ENCODE measurements at regions not wholly inside any gene's neighbourhood (a gene's known extent, or its start where the extent isn't known, plus 50 kb on each side); places are given as distances from the start of the nearest gene placed in this dataset.

DNA sequence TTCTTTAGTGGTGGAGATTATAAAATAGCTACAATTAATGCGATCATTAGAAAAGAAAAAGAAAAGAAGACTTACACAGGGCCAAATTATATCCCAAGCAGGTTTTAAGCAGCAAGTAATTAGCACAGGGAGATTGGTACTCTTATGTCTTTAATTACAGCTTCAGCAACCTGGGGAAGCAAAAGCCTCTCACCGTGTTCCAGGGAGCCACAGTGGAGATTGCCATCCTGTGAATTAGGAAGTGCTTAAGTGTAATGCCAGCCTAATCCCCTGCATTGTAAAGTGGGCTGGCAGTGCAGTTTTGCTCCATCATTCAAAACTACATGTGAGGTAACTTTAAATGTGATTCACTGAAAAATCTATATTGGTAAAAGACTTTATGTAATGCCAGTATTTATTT lies 533.5 kb upstream of the COBL start:
- TF ChIP-seq L3MBTL2 (conservative IDR thresholded peaks at IDR 0.05) (no peak), ZNF384 (IDR thresholded peaks at IDR 0.05) (no peak), FOXM1 (IDR thresholded peaks at IDR 0.05; ENCODE audit: borderline replicate concordance) (no peak), SP1 (IDR thresholded peaks at IDR 0.05) (no peak), ELF4 (IDR thresholded peaks at IDR 0.05) (no peak), TARDBP (IDR thresholded peaks at IDR 0.05) (no peak), SUZ12 (IDR thresholded peaks at IDR 0.05) (no peak), LEF1 (IDR thresholded peaks at IDR 0.05; ENCODE audit: borderline replicate concordance) (no peak), ARNT (IDR thresholded peaks at IDR 0.05) (no peak), HDGF (IDR thresholded peaks at IDR 0.05; ENCODE audit: borderline replicate concordance) (no peak), BHLHE40 (IDR thresholded peaks at IDR 0.05; ENCODE audit: borderline replicate concordance) (no peak), FOXA1 (IDR thresholded peaks at IDR 0.05) (no peak)
- TF ChIP-seq, protein P1, sequence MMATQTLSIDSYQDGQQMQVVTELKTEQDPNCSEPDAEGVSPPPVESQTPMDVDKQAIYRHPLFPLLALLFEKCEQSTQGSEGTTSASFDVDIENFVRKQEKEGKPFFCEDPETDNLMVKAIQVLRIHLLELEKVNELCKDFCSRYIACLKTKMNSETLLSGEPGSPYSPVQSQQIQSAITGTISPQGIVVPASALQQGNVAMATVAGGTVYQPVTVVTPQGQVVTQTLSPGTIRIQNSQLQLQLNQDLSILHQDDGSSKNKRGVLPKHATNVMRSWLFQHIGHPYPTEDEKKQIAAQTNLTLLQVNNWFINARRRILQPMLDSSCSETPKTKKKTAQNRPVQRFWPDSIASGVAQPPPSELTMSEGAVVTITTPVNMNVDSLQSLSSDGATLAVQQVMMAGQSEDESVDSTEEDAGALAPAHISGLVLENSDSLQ (IDR thresholded peaks at IDR 0.05): no peak

Measured in HEK293T (cell line).